Esophagus muscularis mucosa (tissue), 4 donors: ENCODE measurements at regions not wholly inside any gene's neighbourhood (a gene's known extent, or its start where the extent isn't known, plus 50 kb on each side); places are given as distances from the start of the nearest gene placed in this dataset.

Experiments
- CTCF ChIP-seq, 3 experiments: fragments of 200-600 bp in 2 of 3; fragments of 450-650 bp in 1 of 3; sonication (generic) in 2 of 3; IDR thresholded peaks; one replicate each; pipeline ENCODE4 v1.5.1; 2017 to 2019; ENCODE audit warnings: antibody characterized with exemption in 3 of 3, mild to moderate bottlenecking in 2 of 3, moderate library complexity in 1 of 3
- EP300 ChIP-seq: sonication (generic); formaldehyde crosslinking; IDR thresholded peaks from one replicate; pipeline ENCODE4 v1.6.1; 2017; ENCODE audit warnings: antibody characterized with exemption
- POLR2A ChIP-seq: fragments of 450-650 bp; IDR thresholded peaks from one replicate; pipeline ENCODE4 v1.6.1; 2017; ENCODE audit warnings: antibody characterized with exemption, moderate library complexity, mild to moderate bottlenecking, low read depth

GRCh38 chrX:73964579-73964978 is 112.1 kb upstream of the XIST start:
- no peak for TF ChIP-seq CTCF (IDR thresholded peaks at IDR 0.05)
- no peak for TF ChIP-seq POLR2A
- no peak for TF ChIP-seq EP300
